ENCODE measurements at regions not wholly inside any gene's neighbourhood (a gene's known extent, or its start where the extent isn't known, plus 50 kb on each side); places are given as distances from the start of the nearest gene placed in this dataset.

GRCh38 chr4:173777921-173778320, 247.9 kb upstream of the HAND2 start:
- ATAC-seq: no peak
- H3K4me3 ChIP-seq (replicated peaks in 1 of 2; ENCODE audit: low read depth in 1 of 2, low read length in 2 of 2): no peak overlapping the region
- no peaks in the 10 kb centered on the region for H4K20me1 ChIP-seq (ENCODE audit: insufficient read depth)
- H3K9ac ChIP-seq (ENCODE audit: low read length): no peak overlapping the region
- H3K27me3 ChIP-seq (ENCODE audit: insufficient read depth, low read length): no peaks in the 10 kb centered on the region
- TF ChIP-seq SP1 (IDR thresholded peaks at IDR 0.05; ENCODE audit: low read depth): no peak
- no peak for TF ChIP-seq FOSL1 (IDR thresholded peaks at IDR 0.05; ENCODE audit: low read depth)
- TF ChIP-seq CTCF (IDR thresholded peaks at IDR 0.05 in 2 of 3, conservative IDR thresholded peaks at IDR 0.05 in 1 of 3; ENCODE audit: borderline replicate concordance in 1 of 3, insufficient read depth in 1 of 3, low read depth in 2 of 3, low read length in 2 of 3): no peak
- no peak overlapping the region for H3K27ac ChIP-seq (ENCODE audit: low read depth, low read length)
- POLR2A ChIA-PET: no interaction called here
- H3K79me2 ChIP-seq (ENCODE audit: insufficient read depth, low read length): no peaks in the 10 kb centered on the region
- CTCF ChIA-PET: no interaction called here
- no peak overlapping the region for H3K4me2 ChIP-seq (ENCODE audit: low read length)
- intact Hi-C loops (cut with micrococcal nuclease): no loop called here
- BruUV-seq (replicated peaks): no TSS peak
- DNase-seq (ENCODE audit: low read depth, low spot score): no peak
- no peaks in the 10 kb centered on the region for H3K9me3 ChIP-seq (ENCODE audit: control insufficient read depth in 1 of 2, insufficient read depth in 1 of 2, low read depth in 1 of 2, low read length in 2 of 2)
- H3K4me1 ChIP-seq (ENCODE audit: control insufficient read depth in 1 of 2, insufficient read depth in 2 of 2, low read length in 2 of 2): no peaks in the 10 kb centered on the region
- RAD21 ChIA-PET (ENCODE audit: low non-redundant PET in 1 of 2, low total read pairs in 2 of 2, uncharacterized antibody in 2 of 2, unreplicated experiment in 2 of 2): no interaction called here
- H3K9me2 ChIP-seq (ENCODE audit: insufficient read depth): no peaks in the 10 kb centered on the region
- no peak overlapping the region for H2AFZ ChIP-seq (ENCODE audit: low read depth, low read length, poor library complexity, severe bottlenecking)
- no peaks in the 10 kb centered on the region for H3K36me3 ChIP-seq (ENCODE audit: control insufficient read depth in 1 of 2, insufficient read depth in 2 of 2, low read length in 2 of 2)

GRCh38 chr4:173777421-173777820, 247.4 kb upstream of the HAND2 start:
- no peak for DNase-seq (ENCODE audit: low read depth, low spot score)
- Histone ChIP-seq H3K4me1 (ENCODE audit: control insufficient read depth in 1 of 2, insufficient read depth in 2 of 2, low read length in 2 of 2) (no peaks in the 10 kb centered on the region), H4K20me1 (ENCODE audit: insufficient read depth) (no peaks in the 10 kb centered on the region), H3K36me3 (ENCODE audit: control insufficient read depth in 1 of 2, insufficient read depth in 2 of 2, low read length in 2 of 2) (no peaks in the 10 kb centered on the region), H3K9ac (ENCODE audit: low read length) (no peak overlapping the region), H3K9me2 (ENCODE audit: insufficient read depth) (no peaks in the 10 kb centered on the region), H2AFZ (ENCODE audit: low read depth, low read length, poor library complexity, severe bottlenecking) (no peak overlapping the region), H3K79me2 (ENCODE audit: insufficient read depth, low read length) (no peaks in the 10 kb centered on the region), H3K27me3 (ENCODE audit: insufficient read depth, low read length) (no peaks in the 10 kb centered on the region), H3K27ac (ENCODE audit: low read depth, low read length) (no peak overlapping the region), H3K4me3 (replicated peaks in 1 of 2; ENCODE audit: low read depth in 1 of 2, low read length in 2 of 2) (no peak overlapping the region), H3K4me2 (ENCODE audit: low read length) (no peak overlapping the region), H3K9me3 (ENCODE audit: control insufficient read depth in 1 of 2, insufficient read depth in 1 of 2, low read depth in 1 of 2, low read length in 2 of 2) (no peaks in the 10 kb centered on the region)
- RAD21 ChIA-PET (ENCODE audit: low non-redundant PET in 1 of 2, low total read pairs in 2 of 2, uncharacterized antibody in 2 of 2, unreplicated experiment in 2 of 2): no interaction called here
- no peak for TF ChIP-seq RAD21 (IDR thresholded peaks at IDR 0.05; ENCODE audit: low read depth)
- no peak for TF ChIP-seq JUND (IDR thresholded peaks at IDR 0.05)
- TF ChIP-seq SP1 (IDR thresholded peaks at IDR 0.05; ENCODE audit: low read depth): no peak
- no peak for TF ChIP-seq ZBTB33 (IDR thresholded peaks at IDR 0.05; ENCODE audit: extremely low read depth, insufficient replicate concordance, low read length)
- TF ChIP-seq ELF1 (IDR thresholded peaks at IDR 0.05; ENCODE audit: borderline replicate concordance, low read depth): no peak
- no peak for TF ChIP-seq MAX (IDR thresholded peaks at IDR 0.05)
- TF ChIP-seq CEBPB (IDR thresholded peaks at IDR 0.05; ENCODE audit: low read depth): no peak
- TF ChIP-seq EZH2 (IDR thresholded peaks at IDR 0.05): no peak
- TF ChIP-seq ZFX (IDR thresholded peaks at IDR 0.05): no peak
- BruUV-seq (replicated peaks): no TSS peak
- CTCF ChIA-PET: no interaction called here
- POLR2A ChIA-PET: no interaction called here
- no peak for ATAC-seq
- intact Hi-C loops (cut with micrococcal nuclease): no loop called here
